NT2/D1 (cell line): ENCODE measurements at regions not wholly inside any gene's neighbourhood (a gene's known extent, or its start where the extent isn't known, plus 50 kb on each side); places are given as distances from the start of the nearest gene placed in this dataset.
"Not testable (repeated sequence)": the region's sequence is repeated elsewhere in the genome, so short reads cannot be mapped to it uniquely, and the experiment has no call there.

Experiments used
- SUZ12 ChIP-seq: IDR thresholded peaks from 2 replicates; pipeline ENCODE4 v1.6.1; 2011; ENCODE audit not compliant: insufficient read length, insufficient read depth; ENCODE audit errors: extremely low read depth
- YY1 ChIP-seq: IDR thresholded peaks from 2 replicates; pipeline ENCODE4 v1.6.1; 2011; ENCODE audit not compliant: insufficient read length, insufficient read depth

DNA sequence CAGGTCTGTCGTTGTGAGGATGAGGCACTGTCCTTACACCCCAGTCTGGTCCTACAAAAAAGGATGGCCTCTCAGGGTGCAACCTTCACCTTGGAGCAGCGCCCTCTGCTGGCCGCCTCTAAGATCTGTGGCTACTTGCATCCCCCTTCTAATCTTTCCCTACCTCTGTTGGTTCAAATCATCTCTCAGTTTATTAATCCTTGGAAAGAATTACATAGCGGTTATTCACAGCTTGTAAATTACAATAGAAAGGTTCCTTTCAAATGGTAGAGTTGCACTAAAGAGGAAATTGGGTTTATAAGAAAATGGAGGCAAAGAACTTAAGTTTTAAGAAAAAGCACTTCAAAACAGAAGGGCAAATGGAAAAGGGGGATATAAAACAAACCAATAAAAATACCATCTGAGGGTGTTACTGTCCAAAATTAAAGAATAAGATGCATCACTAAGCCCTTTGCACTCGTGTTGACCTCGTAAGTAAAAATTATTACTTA is 102.0 kb upstream of the PLEKHM1 start:
- not testable (repeated sequence) for TF ChIP-seq YY1, SUZ12
